ENCODE measurements at regions not wholly inside any gene's neighbourhood (a gene's known extent, or its start where the extent isn't known, plus 50 kb on each side); places are given as distances from the start of the nearest gene placed in this dataset.

GRCh38 chr2:23312996-23313606, 71.9 kb upstream of the KLHL29 start:
- ATAC-seq (ENCODE audit: low FRiP score) = no peak
- TF ChIP-seq CTCF (IDR thresholded peaks at IDR 0.05) = no peak
- DNase-seq (ENCODE audit: low spot score) = no peak

- DNase-seq (ENCODE audit: low spot score) (no peak), ATAC-seq (ENCODE audit: low FRiP score) (no peak)
- no peak for TF ChIP-seq CTCF (IDR thresholded peaks at IDR 0.05)
Observed at GRCh38 chr2:23314687-23315086, 70.3 kb upstream of the KLHL29 start.

- TF ChIP-seq CTCF (IDR thresholded peaks at IDR 0.05) = no peak
Observed at GRCh38 chr2:23320058-23320457, 64.9 kb upstream of the KLHL29 start.

GRCh38 chr2:23321751-23322150, 63.2 kb upstream of the KLHL29 start:
- ATAC-seq (ENCODE audit: low FRiP score) (no peak), DNase-seq (ENCODE audit: low spot score) (no peak)
- no peak for TF ChIP-seq CTCF (IDR thresholded peaks at IDR 0.05)

More at GRCh38 chr2:23320058-23320457, 64.9 kb upstream of the KLHL29 start:
- DNase-seq (ENCODE audit: low spot score) (no peak), ATAC-seq (ENCODE audit: low FRiP score) (no peak)

- peak; percentile 40 for ATAC-seq (ENCODE audit: low FRiP score)
- no peak for DNase-seq (ENCODE audit: low spot score)
- TF ChIP-seq CTCF (IDR thresholded peaks at IDR 0.05) = no peak
Observed at GRCh38 chr2:23322567-23323197, 62.3 kb upstream of the KLHL29 start.

- TF ChIP-seq CTCF (IDR thresholded peaks at IDR 0.05) = no peak
- ATAC-seq (ENCODE audit: low FRiP score) (no peak), DNase-seq (ENCODE audit: low spot score) (no peak)
Observed at GRCh38 chr2:23323198-23323916, 61.6 kb upstream of the KLHL29 start.

Data from omental fat pad (tissue), 3 donors.